Left kidney (tissue), 1 donor: ENCODE measurements at regions not wholly inside any gene's neighbourhood (a gene's known extent, or its start where the extent isn't known, plus 50 kb on each side); places are given as distances from the start of the nearest gene placed in this dataset.
"Not testable (repeated sequence)": the region's sequence is repeated elsewhere in the genome, so short reads cannot be mapped to it uniquely, and the experiment has no call there.

ENCODE experiments used
- DNase-seq: peaks from one replicate; pipeline ENCODE4 v3.0.0-alpha.2; 2013

DNA sequence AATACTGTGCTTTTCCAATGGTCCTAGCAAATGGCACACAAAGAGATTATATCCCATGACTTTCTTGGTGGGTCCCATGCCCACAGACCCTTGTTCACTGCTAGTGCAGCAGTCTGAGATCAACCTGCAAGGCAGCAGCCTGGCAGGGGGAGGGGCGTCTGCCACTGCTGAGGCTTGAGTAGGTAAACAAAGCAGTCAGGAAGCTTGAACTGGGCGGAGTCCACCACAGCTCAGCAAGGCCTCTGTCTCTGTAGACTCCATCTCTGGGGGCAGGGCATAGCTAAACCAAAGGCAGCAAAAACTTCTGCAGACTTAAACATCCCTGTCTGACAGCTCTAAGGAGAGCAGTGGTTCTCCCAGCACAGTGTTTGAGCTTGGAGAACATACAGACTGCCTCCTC is 82.9 kb downstream of the ZNF737 start:
- DNase-seq: no peak

DNA sequence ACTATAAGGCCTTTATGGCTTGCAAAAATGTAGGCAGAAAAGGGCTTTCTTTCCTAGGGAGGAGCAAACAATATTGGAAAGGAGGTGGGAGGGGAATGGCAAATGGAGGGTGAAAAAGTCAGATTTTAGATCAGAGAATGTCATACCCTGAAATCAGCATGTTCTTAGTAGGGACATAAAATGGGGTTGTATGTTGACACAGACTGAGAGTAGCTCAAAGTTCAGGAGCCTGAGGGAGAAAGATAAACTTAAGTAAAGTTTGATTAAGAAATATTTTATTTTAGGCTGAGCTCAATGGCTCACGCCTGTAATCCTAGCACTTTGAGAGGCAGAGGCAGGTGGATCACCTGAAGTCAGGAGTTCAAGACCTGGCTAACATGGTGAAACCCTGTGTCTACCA is 83.8 kb downstream of the ZNF737 start:
- DNase-seq: no peak

DNA sequence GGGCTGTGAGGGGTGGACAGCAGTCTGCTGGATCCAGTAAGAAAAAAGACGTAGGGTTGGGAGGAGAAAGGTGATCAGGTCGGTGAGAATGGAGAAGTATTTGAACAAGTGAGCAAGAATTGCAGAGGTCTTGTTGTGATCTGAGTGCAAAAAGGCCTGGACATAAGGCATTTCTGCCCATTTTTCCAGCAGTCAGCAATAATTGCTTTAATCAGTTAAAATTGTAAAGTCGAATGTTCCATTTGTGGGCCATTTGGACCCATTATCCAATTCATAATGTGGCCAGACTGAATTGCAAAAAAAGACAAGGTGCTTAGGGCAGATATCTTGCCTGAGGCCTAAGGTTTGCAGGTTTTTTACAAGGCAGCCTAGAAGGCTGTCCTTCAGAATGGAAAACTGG is 86.1 kb downstream of the ZNF737 start:
- no peak for DNase-seq

DNA sequence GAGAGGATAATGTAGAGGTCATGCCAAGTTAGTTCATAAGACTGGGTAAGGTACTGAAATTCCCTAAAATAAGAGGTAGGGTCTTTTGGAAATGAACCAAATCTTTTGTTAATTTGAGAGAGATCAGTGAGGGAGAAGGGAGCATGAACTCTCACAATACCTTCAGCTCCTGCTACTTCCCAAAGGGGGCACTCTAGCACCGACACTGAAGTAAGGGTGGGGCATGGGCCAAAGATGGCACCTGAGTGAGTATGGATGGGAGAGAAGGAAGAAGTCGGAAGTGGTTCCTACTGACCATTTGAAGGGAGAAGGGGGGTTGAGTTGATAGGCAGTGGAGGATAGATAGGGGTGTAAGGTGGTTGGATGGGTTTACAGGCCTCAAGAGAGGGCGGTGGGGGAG is 86.6 kb downstream of the ZNF737 start:
- no peak for DNase-seq

DNA sequence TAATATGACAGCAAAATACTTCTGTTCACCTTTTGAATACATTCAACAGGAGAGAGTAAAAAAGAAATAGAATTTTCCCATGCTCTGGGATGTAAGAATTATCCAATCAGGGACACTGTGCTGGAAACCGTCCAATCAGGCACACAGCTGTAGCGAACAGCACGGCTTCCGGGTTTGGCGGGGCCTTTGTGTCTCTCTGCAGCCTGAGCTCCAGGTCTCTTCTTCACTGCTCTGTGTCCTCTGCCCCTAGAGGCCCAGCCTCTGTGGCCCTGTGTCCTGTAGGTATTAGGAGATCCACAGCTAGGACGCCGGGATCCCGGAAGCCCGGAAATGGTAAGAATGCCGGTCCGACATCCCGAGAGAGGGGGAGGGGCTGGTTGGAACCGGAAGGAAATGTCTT is 92.7 kb downstream of the ZNF737 start:
- no peak for DNase-seq

DNA sequence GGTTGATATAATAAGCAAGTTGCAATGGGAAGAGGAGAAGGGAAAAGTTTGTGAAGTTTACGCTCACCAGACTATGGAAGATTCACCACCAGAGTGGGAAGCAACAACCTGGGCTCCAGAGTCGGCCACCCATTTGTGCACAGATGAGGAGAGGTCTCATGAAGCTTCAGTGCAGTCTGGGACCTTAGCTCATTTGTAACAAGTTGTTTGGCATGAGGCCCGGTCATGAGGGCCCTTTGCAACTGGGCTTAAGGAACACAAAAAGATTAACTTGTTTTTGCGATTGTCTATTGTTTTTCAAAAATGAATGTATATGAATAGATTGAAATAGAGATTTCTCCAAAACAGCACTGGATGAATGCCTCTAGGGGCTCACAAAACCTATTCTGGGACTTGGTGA is 94.2 kb downstream of the ZNF737 start:
- no peak for DNase-seq

DNA sequence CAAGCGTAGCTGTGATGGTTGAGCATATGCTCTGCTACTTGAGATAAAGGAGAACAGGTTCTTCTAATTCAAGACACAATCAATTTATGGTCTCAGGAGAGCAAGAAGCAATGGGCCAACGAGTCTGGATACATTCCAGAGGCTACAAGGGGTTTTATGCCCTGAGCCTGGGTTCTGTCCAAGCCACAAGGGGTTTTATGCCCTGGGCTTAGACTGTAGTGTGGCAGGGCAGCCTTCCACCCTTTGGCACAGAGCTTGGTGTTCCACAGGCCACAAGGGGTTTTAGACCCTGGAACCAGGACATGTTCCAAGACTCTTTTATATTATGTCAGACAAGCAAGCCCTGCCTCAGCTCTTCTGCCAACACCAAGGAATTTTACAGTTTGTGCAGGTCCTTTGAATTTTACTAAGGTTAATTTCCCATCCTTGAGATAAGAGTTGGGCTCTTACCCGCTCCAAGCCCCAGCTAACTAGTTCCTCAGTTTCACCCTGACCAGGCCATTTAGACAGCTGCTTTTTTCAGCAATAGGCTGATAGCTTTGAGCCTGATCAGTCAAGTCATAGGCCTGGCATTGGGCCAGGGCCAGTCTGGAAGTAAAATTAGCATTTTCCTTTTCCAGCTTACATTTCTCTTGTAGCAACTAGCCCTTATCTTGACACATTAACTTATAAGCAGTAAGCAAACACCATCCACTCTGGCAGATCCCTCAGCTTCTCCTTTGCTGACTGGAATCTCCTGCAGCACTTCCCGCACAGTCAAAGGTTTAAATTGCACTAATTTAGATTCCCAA is 95.0 kb downstream of the ZNF737 start:
- DNase-seq: no peak

DNA sequence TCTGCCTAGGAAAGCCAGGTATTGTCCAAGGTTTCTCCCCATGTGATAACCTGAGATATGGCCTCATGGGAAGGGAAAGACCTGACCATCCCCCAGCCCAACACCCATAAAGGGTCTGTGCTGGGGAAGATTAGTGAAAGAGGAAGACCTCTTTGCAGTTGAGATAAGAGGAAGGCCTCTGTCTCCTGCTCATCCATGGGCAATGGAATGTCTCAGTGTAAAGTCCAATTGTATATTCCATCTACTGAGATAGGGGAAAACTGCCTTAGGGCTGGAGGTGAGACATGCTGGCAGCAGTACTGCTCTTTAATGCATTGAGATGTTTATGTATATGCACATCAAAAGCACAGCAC is 99.0 kb downstream of the ZNF737 start:
- not testable (repeated sequence) for DNase-seq

DNA sequence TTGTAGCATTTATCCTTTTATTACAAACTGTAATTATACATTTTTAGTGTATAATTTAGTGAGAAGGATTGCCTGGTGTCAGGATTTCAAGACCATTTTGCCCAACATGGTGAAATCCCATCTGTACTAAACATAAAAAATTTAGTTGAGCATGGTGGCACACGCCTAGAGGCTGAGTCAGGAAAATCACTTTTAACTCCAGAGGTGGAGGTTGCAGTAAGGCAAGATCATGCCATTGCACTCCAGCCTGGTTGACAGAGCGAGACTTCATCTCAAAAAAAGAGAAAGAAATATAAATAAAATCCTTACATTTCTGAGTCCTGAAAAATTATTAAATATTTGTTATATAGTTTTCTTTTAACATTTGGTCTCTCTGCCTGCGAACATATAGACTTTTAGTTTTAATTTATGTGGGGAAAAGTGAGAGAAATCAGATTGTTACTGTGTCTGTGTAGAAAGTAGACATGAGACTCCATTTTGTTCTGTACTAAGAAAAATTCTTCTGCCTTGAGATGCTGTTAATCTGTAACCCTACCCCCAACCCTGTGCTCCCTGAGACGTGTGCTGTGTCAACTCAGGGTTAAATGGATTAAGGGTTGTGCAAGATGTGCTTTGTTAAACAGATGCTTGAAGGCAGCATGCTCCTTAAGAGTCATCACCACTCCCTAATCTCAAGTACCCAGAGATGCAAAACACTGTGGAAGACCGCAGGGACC is 99.5 kb downstream of the ZNF737 start:
- DNase-seq: not testable (repeated sequence)

DNA sequence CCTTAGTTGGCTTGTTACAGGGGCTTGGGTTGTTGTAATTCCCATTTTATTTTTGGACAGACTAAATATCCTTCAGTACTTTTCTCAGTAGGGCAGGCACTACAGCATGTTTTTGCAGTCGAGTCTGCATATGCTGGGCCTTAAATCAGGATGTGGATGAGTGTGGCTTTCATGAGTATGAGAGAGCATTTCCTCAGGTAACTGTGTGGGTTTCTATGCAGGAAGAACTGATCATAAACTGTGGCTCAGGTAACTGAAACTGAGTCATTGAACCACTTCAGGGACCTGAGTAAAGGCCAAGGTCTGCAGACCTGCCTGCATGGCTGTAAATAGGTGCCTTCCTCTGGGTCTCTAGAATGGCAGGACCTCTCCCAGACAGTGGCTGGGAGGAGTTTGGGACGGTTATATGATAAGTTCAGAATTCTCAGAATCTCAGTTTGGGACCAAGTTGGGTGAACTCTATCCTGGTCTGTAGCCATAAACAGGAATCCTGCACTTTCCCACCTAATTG is 112.1 kb downstream of the ZNF737 start:
- no peak for DNase-seq

DNA sequence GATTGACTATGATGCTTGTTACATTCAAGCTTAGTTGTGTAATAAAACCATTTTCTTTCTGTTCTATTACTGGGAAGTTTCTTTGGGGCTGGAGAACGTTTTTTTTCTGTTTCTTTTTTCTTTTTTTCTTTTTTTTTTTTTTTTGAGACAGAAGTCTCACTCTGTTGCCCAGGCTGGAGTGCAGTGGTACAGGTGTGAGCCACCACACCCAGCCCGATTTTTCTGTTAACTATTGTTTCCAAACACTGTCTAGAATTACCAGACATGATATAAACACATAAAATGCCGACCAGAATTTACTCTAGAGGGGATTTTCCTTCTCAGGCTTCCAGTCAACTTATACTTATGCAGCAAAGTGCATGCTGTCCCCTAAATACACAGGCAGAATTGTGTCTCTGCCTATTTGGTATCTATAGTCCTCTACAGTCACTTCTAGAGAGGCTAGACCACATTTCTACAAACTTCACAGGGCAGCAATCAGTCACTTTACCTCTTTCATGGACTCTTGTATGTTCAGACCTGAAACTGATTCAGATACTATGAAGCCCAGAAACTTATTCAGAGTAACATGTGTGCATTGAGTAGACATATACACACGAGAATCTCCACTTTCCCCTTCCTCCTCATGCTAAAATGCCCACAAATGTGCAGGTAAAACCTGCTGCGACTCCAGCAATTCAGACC is 121.2 kb downstream of the ZNF737 start:
- no peak for DNase-seq

DNA sequence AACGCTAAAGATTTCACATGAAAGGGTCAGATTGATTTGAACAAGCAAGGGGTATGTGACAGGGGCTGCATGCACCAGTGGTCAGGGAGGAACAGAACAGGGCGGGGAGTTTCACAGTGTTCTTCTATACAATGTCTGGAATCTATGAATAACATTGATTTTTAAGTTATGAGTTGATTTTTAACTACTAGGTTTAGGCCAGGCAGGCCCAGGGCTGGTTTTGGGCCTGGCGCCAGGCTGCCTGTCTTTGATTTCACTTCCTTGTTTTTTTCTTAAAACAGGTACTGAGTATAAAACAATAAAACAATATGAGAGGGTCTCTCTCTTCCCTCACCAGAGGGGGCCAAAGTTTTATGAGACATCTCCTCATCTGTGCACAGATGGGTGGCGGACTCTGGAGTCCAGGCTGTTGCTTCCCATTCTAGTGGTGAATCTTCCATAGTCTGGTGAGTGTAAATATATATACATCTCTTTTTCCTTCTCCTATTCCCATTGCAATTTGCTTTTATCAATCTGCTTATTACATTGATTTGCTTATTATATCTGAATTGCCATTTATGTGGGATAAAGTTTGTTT is 133.2 kb downstream of the ZNF737 start:
- DNase-seq: not testable (repeated sequence)

DNA sequence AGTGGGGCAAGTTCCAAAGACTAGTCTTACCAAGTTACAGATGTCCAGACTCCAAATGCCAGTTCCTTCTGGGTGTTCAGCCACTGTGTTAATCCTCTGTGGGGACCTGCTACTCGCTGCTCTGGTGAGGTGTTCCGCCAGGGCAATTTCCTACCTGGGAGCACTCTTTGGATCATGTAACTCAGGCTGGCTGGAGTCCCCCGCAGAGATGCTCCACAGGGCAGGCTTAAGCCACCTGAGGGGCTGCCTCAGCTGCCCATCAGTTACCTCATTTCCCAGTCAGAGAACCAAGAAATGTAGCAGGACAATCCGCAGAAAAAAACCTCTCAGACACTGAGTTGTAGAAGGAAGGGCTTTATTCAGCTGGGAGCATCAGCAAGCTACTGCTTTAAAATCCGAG is 133.8 kb downstream of the ZNF737 start:
- no peak for DNase-seq

DNA sequence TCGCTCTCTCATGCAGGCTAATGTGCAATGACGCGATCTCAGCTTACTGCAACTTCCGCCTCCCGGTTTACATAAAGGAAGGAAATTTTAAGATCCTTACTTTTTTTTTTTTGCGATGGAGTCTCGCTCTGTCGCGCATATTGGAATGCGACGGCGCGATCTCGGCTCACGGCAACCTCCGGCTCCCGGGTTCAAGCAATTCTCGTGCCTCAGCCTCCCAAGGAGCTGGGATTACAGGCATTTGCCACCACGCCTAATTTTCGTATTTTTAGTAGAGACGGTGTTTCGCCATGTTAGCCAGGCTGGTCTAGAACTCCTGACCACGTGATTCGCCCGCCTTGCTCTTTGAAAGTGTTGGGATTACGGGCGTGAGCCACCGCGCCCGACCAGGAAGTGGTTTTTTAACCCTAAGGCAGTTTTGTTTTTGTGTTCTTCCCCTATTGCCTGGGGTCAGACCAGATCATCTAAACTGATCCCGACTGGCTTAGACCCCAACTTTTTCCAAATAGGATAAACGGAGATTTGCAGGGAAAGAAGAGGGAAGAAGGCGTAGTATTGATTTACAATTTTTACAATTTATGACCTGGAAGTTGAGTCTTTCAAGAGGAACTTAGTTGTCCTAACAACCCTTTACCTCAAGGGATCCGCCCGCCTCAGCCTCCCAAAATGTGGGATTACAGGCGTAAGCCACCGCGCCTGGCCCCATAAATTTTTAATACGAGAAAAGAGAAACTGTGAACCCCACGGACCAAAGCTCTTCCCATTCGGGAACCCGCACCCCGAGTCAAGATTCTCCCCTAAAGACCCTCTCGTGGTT is 142.0 kb downstream of the ZNF737 start:
- peak; percentile 50 for DNase-seq

DNA sequence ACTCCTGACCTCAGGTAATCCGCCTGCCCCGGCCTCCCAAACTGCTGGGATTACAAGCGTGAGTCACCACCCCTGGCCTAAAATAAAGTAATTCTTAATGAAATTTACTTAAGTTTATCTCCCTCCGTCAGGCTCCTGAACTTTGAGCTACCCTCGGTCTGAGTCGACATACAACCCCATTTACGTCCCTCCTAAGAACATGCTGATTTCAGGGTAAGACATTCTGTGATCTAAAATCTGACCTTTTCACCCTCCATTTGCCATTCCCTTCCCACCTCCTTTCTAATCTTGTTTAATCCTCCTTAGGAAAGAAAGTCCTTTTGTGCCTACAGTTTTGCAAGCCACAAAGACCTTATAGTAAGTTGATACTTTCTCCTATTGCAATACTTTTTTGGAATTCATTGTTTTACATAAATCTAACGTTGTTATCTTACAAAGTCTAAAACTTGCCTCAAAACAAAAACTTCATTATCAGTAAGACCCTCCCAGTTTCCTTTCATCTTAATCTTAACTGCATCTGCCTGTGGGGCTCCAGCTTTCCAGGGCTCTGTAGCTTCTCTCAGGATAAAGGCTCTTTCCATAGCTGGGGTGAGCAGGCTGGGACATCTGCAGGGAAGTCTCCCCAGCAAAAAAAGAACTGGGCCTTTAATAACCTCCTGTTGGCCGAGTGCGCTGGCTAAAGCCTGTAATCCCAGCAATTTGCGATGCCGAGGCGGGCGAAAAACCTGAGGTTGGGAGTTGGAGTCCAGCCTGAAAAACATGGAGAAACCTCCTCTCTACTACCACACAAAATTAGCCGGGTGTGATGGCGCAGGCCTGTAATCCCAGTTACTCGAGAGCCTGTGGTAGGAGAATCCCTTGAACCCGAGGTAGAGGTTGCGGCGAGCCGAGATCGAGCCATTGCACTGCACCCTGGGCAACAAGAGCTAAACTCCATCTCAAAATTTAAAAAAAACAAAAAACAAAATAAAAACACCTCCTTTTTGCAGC is 143.1 kb downstream of the ZNF737 start:
- no peak for DNase-seq

DNA sequence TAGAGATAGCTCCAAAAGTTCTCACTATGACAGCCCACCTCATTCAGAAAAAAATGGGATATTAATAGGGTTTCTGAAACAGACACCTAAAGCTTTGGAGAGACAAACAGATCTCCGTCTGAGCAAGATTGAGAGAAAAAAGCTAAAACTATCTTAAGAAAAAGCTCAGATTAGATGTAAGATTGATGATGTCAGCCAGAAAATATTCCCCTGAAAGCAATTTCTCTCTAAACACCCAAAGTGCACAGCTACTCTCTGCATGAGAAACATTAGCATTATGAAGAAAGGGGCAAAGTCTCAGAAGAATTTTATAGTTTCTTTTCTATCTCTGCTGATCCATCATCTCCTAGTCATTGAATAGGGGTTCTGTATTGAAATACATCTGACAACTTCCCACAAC is 148.9 kb downstream of the ZNF737 start:
- DNase-seq: no peak

DNA sequence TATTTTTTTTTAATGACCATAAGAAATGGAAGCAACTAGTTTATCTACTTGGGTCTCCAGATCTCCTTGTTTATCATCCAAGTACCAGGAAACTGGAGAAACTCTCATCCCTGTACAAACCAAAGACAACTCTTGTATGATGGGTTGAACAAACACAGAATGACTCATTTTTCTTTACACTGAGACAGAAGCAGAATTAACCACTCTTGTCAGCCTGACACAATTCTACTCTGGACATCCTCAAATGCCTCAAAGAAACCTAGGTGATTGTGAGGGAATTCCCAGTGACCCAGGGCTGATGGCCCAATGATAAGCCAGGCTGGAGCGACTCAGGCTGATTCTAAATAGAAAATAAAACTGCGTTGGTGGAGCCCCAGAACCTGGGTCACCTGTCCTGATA is 151.5 kb downstream of the ZNF737 start:
- DNase-seq: no peak

DNA sequence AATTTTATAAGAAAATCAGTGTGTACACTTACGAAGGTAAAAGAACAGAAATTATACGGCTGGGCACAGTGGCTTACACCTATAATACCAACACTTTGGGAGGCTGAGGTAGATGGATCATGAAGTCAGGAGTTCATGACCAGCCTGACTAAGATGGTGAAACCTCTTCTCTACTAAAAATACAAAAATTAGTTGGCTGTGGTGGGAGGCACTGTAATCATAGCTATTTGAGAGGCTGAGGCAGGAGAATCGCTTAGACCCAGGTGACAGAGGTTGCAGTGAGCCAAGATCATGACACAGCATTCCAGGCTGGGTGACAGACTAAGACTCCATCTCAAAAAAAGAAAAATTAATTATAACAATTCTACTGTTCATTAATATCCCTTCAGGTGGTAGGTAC is 151.9 kb downstream of the ZNF737 start:
- DNase-seq: no peak

DNA sequence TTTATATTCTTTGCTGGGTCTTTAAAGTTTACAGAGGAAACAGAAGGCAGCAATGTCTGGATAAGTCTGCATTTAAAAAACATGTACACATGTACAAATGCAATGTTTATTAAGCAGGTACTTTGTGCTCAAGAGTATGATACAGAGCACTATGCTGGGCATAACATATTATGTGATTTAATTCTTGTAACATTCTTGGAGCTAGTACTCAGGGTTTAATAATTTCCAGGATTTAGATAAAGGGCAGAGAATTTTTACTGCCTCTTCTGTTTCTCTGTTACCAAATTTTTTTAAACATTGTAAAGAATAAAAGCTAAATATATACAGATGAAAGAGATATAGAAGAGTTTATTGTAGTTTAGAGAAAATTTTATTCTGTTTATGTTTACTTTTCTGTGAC is 152.7 kb downstream of the ZNF737 start:
- no peak for DNase-seq

DNA sequence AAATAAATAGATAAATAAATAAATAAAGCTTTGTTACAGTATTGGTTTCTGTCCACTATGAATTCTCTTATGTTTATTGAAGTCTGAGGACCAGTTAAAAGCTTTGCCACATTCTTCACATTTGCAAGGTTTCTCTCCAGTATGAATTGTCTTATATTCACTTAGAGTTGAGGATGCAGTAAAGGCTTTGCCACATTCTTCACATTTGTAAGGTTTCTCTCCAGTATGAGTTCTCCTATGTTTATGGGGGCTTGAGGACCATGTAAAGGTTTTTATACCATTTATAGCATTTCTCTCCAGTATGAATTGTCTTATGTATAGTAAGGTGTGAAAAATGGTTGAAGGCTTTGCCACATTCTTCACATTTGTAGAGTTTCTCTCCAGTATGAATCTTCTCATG is 168.3 kb downstream of the ZNF737 start:
- DNase-seq: no peak
